ENCODE measurements at regions not wholly inside any gene's neighbourhood (a gene's known extent, or its start where the extent isn't known, plus 50 kb on each side); places are given as distances from the start of the nearest gene placed in this dataset.
"Not testable (repeated sequence)": the region's sequence is repeated elsewhere in the genome, so short reads cannot be mapped to it uniquely, and the experiment has no call there.

GRCh38 chr2:172308253-172308935, 119.0 kb upstream of the ITGA6 start:
- Mint-ChIP-seq H3K9me3 (no peaks in the 10 kb centered on the region), H3K36me3 (ENCODE audit: low read depth) (no peaks in the 10 kb centered on the region), H3K4me3 (no peak overlapping the region), H3K4me1 (ENCODE audit: low read depth) (no peaks in the 10 kb centered on the region), H3K27me3 (ENCODE audit: low read depth) (no peaks in the 10 kb centered on the region), H3K27ac (no peak overlapping the region)
- DNase-seq (ENCODE audit: low spot score) = no peak

DNA sequence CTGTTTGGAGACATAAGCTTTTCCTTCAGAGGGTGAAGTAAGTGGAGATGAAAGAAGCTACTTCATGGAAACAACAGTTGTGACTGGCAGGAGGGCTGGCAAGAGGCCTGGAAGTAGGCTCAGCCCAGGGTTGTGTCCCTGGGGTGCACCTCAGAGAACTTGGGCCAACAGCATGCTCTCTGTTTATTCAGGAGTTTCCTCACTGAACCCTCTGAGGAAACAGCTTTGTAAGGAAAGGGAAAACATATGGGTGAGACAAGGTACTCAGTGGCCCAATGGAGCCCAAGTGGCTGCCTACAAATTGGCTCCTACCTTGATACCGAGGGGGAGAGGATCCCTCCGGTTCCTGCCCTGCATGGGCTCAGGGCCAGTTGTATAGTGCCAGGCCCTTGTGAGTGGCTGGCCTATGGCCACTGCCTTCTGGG, 115.5 kb upstream of the ITGA6 start:
- no peaks in the 10 kb centered on the region for H3K27me3 Mint-ChIP-seq (ENCODE audit: low read depth)
- H3K4me1 Mint-ChIP-seq (ENCODE audit: low read depth) = no peaks in the 10 kb centered on the region
- DNase-seq (ENCODE audit: low spot score) = no peak
- H3K27ac Mint-ChIP-seq = no peak overlapping the region
- no peaks in the 10 kb centered on the region for H3K36me3 Mint-ChIP-seq (ENCODE audit: low read depth)
- no peaks in the 10 kb centered on the region for H3K9me3 Mint-ChIP-seq
- H3K4me3 Mint-ChIP-seq = no peak overlapping the region

- Mint-ChIP-seq H3K27ac (no peak overlapping the region), H3K4me1 (ENCODE audit: low read depth) (no peaks in the 10 kb centered on the region), H3K36me3 (ENCODE audit: low read depth) (no peaks in the 10 kb centered on the region), H3K27me3 (ENCODE audit: low read depth) (no peaks in the 10 kb centered on the region), H3K4me3 (no peak overlapping the region), H3K9me3 (no peaks in the 10 kb centered on the region)
- no peak for DNase-seq (ENCODE audit: low spot score)
Measured at GRCh38 chr2:172313715-172314341, 113.6 kb upstream of the ITGA6 start.

GRCh38 chr2:172315070-172315469, 112.3 kb upstream of the ITGA6 start:
- not testable (repeated sequence) for H3K27me3 Mint-ChIP-seq (ENCODE audit: low read depth); DNase-seq (ENCODE audit: low spot score); H3K9me3 Mint-ChIP-seq; H3K36me3 Mint-ChIP-seq (ENCODE audit: low read depth); H3K4me3 Mint-ChIP-seq; H3K4me1 Mint-ChIP-seq (ENCODE audit: low read depth); H3K27ac Mint-ChIP-seq

DNA sequence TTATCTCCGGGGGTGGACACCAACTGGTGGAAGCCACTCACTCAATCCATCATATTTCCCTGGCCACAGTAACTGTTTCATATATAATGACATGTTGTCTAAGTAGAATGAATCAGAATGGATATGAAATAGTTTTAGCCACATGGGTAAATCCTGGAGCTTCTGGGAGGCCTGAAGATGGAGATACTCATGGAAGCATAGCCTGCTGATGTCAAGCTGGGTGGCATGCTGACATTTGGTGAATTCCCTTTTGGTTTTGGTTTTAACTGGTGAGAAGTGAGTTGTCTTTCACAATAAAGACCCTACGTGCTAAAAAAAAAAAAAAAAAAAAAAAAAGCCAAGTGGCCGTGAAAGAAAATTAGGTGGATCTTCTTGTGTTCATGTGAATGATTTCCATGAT, 105.3 kb upstream of the ITGA6 start:
- Mint-ChIP-seq H3K36me3 (ENCODE audit: low read depth) (no peaks in the 10 kb centered on the region), H3K9me3 (peaks cover 3% of the 10 kb centered on the region), H3K27me3 (ENCODE audit: low read depth) (no peaks in the 10 kb centered on the region), H3K27ac (no peak overlapping the region), H3K4me3 (no peak overlapping the region), H3K4me1 (ENCODE audit: low read depth) (no peaks in the 10 kb centered on the region)
- no peak for DNase-seq (ENCODE audit: low spot score)

- Mint-ChIP-seq H3K27me3 (ENCODE audit: low read depth) (no peaks in the 10 kb centered on the region), H3K27ac (no peak overlapping the region), H3K4me1 (ENCODE audit: low read depth) (no peaks in the 10 kb centered on the region), H3K36me3 (ENCODE audit: low read depth) (no peaks in the 10 kb centered on the region), H3K9me3 (peaks cover 3% of the 10 kb centered on the region), H3K4me3 (no peak overlapping the region)
- no peak for DNase-seq (ENCODE audit: low spot score)
Measured at GRCh38 chr2:172323256-172323655, 104.1 kb upstream of the ITGA6 start.

DNA sequence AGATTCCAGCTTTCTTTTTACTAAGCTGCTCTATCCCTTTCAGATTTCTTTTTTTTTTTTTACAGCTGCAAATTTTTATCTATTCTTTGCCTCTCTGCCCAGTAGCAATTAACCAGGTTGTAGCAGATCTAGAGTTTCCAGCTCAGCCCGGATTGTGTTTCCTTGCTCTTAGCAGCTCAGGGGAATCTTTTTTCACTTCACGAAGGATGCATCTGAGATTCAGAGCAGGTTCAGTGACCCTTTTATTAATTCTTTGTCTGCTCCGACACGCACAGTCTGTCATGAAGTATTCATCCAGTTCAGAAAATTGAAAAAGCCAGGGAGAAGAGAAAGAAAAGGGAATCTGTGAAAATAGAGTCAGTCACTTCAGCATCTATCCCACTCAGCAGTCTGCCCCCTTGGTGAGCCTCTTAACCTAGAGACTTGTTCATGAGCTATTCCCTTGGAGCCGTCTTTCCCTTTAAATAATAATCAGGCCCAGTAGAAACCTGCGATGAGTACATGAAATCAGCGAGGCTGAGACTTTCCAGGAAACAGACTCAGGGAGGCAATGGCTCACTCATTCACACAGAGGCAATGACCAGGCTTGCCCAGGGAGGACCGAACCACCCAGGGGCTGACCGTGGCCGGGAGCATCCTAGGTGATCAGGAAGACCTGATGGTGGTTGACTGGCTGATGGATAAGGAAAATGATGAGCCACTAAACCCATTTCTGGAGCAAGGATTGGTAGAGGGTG, 103.4 kb upstream of the ITGA6 start:
- no peaks in the 10 kb centered on the region for H3K27me3 Mint-ChIP-seq (ENCODE audit: low read depth)
- H3K27ac Mint-ChIP-seq = no peak overlapping the region
- no peak for DNase-seq (ENCODE audit: low spot score)
- H3K36me3 Mint-ChIP-seq (ENCODE audit: low read depth) = no peaks in the 10 kb centered on the region
- no peak overlapping the region for H3K4me3 Mint-ChIP-seq
- peaks cover 3% of the 10 kb centered on the region for H3K9me3 Mint-ChIP-seq
- no peaks in the 10 kb centered on the region for H3K4me1 Mint-ChIP-seq (ENCODE audit: low read depth)

DNA sequence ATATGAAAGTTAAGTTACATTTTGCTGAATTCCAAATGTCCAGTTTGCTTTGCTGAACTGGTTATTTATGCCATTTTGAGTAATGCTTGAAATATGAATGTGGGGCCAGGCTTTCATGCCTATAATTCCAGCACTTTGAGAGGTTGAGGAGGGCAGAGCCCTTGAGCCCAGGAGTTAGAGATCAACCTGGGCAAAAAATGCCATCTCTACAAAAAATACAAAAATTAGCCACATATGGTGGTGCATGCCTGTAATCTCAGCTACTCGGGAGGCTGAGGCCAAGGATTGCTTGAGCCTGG, 101.2 kb upstream of the ITGA6 start:
- H3K9me3 Mint-ChIP-seq = peaks cover 3% of the 10 kb centered on the region
- no peak for DNase-seq (ENCODE audit: low spot score)
- H3K27ac Mint-ChIP-seq = no peak overlapping the region
- no peaks in the 10 kb centered on the region for H3K27me3 Mint-ChIP-seq (ENCODE audit: low read depth)
- no peaks in the 10 kb centered on the region for H3K4me1 Mint-ChIP-seq (ENCODE audit: low read depth)
- H3K4me3 Mint-ChIP-seq = no peak overlapping the region
- H3K36me3 Mint-ChIP-seq (ENCODE audit: low read depth) = no peaks in the 10 kb centered on the region

DNA sequence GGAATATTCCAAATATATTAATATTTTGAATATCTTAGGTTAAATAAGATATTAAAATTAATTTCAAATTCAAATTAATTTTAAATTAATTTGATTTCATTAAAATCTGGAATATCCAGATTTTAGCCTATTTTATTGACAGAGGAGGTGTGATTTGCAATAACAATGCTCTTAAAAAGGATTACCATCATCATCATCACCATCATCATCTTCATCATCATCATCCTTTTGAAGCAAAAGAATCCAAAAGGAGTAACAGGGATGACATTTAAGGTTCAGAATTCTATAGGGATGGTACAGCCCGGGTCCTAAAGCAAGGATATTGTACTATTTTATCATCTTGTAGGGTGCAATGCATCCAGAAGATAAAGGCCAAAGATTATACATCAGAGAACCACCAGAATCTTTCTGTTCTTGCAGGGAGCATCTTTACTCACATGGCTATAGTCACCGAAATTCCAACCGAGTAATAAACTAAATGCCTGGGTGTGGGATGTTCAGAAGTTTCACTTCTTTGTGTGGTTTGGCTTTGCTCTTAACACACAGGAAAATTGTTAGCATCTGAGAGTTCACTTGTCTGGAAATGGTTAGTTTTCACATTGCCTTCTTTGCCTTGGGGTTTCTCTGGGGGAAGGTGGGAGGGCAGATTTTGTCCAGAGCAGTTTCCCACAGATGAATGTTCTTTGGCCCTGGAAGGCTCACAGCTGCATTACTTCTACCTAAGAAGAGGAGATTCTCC, 99.1 kb upstream of the ITGA6 start:
- Mint-ChIP-seq H3K4me1 (ENCODE audit: low read depth) (no peaks in the 10 kb centered on the region), H3K4me3 (no peak overlapping the region), H3K27ac (no peak overlapping the region), H3K36me3 (ENCODE audit: low read depth) (no peaks in the 10 kb centered on the region), H3K9me3 (no peaks in the 10 kb centered on the region), H3K27me3 (ENCODE audit: low read depth) (no peaks in the 10 kb centered on the region)
- no peak for DNase-seq (ENCODE audit: low spot score)

DNA sequence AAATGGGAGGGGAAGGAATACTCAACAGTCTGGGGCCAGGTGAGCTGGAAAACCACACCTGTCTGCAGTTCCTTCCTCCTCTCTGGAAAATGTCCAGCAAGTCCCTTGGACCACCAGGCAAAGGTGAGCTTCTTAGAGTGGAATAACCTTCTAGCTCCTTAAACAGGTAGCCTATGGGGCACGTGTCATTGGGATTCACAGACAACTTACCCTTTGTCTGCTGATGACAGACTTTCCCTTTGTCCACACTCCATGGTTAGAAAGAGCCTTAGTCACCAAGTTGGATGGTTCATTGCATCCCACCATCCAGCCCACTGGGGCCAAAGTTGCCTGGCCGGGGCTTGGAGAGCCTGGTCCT, 98.0 kb upstream of the ITGA6 start:
- Mint-ChIP-seq H3K4me1 (ENCODE audit: low read depth) (no peaks in the 10 kb centered on the region), H3K27ac (no peak overlapping the region), H3K27me3 (ENCODE audit: low read depth) (no peaks in the 10 kb centered on the region), H3K9me3 (no peaks in the 10 kb centered on the region), H3K4me3 (no peak overlapping the region), H3K36me3 (ENCODE audit: low read depth) (no peaks in the 10 kb centered on the region)
- no peak for DNase-seq (ENCODE audit: low spot score)

DNA sequence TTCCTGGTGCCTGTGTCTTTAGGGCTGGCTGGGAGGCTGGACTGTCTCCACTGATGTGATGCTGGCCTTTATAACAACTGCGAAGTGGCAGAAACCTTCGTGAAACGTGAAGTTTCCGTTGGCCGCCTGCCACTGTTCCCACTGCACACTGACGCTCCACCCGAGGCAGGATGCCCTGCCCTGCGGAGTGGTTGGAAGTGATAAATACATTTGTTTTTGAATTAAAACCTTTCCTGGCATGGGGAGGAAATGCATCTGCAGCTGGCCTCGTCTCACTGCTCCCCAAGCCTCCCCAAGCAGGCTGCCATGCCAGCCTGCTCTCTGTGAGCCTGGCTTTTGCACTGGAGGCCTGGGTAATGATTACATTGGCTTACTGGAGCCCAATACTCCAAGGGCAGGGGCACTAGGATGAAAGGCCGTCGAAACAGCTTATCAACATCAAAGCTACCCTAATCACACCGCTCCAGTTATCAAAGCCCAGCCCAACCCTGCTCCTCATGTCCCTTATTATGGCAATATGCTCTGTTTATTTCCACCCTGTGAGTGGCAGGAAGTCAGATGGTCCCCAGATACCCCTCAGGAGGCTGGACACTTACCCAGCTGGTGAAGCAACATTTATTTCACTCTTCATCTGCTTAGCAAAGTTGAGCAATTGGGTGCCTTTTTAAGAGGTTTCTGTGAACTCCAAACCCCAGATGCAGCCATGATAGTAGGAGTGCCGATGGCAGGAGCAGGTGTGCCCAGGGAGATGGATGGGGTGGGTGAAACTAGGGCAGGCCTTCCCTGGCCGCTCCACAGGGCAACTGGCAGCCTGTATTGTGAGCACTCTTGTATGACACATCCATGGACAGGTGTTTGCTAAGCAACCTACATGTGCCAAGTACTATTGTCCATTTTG, 97.4 kb upstream of the ITGA6 start:
- Mint-ChIP-seq H3K27ac (no peak overlapping the region), H3K27me3 (ENCODE audit: low read depth) (no peaks in the 10 kb centered on the region), H3K36me3 (ENCODE audit: low read depth) (no peaks in the 10 kb centered on the region), H3K4me1 (ENCODE audit: low read depth) (no peaks in the 10 kb centered on the region), H3K9me3 (no peaks in the 10 kb centered on the region), H3K4me3 (no peak overlapping the region)
- no peak for DNase-seq (ENCODE audit: low spot score)

DNA sequence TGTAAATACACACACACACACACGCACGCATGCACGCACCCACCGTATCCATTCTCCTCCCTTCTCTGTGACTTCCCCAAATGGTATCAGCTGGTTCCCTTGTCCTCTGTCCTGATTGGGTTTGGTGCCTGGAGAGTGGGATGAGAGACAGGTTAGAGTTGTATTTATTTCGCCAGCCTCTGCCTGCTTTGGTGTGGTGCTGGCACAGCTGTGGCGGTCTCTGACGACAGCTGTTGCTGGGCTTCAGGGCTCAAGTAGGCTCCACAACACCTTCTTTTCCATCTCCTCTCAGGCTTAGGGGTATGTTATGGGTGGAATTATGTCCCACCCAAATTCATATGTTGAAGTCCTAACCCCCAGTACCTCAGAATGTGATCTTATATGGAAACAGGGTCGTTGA, 94.9 kb upstream of the ITGA6 start:
- Mint-ChIP-seq H3K27me3 (ENCODE audit: low read depth) (no peaks in the 10 kb centered on the region), H3K4me3 (no peak overlapping the region), H3K27ac (no peak overlapping the region), H3K36me3 (ENCODE audit: low read depth) (no peaks in the 10 kb centered on the region), H3K4me1 (ENCODE audit: low read depth) (no peaks in the 10 kb centered on the region), H3K9me3 (no peaks in the 10 kb centered on the region)
- DNase-seq (ENCODE audit: low spot score) = no peak

DNA sequence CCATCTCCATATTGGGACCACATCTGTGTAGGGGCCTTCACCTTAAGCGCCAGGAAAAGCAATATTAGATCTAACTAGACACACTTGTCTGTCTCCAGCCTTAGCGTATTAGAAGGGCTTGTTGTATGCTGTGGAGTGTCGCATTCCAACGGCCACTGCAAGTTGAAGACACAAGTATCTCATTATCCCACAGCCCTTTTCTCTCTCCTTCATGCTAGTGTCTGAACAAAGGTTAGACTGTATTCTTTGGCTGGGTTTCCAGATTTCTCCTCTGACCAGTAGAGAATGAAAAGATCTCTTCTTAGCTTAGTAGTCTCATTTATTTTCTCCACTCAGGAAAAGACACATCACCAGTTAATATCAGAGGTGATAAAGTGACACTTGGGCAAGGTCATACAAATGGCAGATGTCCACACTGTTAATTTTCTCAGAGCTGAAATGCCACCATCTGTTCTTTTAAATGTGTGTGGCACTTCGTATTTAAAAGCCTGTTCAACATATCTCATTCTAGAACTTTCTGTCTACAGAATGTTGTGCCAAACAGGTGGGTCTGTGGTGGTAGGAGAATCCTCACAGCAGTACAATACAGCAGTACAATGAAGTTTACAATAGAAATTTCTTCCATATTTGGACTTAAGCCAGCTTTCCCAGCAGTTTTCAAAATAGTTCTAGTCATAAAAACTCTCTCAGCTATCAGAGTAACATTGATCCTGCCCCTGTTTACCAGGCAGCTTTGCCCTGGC, 94.0 kb upstream of the ITGA6 start:
- no peaks in the 10 kb centered on the region for H3K4me1 Mint-ChIP-seq (ENCODE audit: low read depth)
- no peaks in the 10 kb centered on the region for H3K9me3 Mint-ChIP-seq
- no peaks in the 10 kb centered on the region for H3K27me3 Mint-ChIP-seq (ENCODE audit: low read depth)
- no peak for DNase-seq (ENCODE audit: low spot score)
- H3K27ac Mint-ChIP-seq = no peak overlapping the region
- H3K36me3 Mint-ChIP-seq (ENCODE audit: low read depth) = no peaks in the 10 kb centered on the region
- H3K4me3 Mint-ChIP-seq = no peak overlapping the region
